H54 (cell line): ENCODE measurements at regions not wholly inside any gene's neighbourhood (a gene's known extent, or its start where the extent isn't known, plus 50 kb on each side); places are given as distances from the start of the nearest gene placed in this dataset.
A peak's percentile ranks its signal among the peaks of the same experiment; 100 is the strongest.

Experiments
- DNase-seq: peaks from one replicate; pipeline ENCODE4 v3.0.0; 2011; ENCODE audit warnings: low spot score, mixed read lengths; ENCODE audit not compliant: insufficient read length
- FAIRE-seq: peaks from 3 replicates; lab custom pipeline; 2011; peaks lifted over from hg19 to GRCh38; lab: Jason Lieb, UNC
- POLR2A ChIP-seq: IDR thresholded peaks from 2 replicates; pipeline ENCODE4 v1.6.1; 2011; ENCODE audit warnings: low read depth, mild to moderate bottlenecking, low read length

GRCh38 chr18:21162786-21163185, 51.2 kb upstream of the ROCK1 start:
- no peak for DNase-seq
- TF ChIP-seq POLR2A = no peak
- FAIRE-seq = no peak

GRCh38 chr18:21163647-21164547, 52.3 kb upstream of the ROCK1 start:
- peak; percentile 15 for FAIRE-seq
- no peak for TF ChIP-seq POLR2A
- peak; percentile 11 for DNase-seq

GRCh38 chr18:21164548-21165095, 53.0 kb upstream of the ROCK1 start:
- no peak for TF ChIP-seq POLR2A
- no peak for FAIRE-seq
- no peak for DNase-seq

GRCh38 chr18:21167641-21168377, 56.2 kb upstream of the ROCK1 start:
- DNase-seq (no peak), FAIRE-seq (no peak)
- TF ChIP-seq POLR2A = no peak

- FAIRE-seq = no peak
- TF ChIP-seq POLR2A = no peak
- DNase-seq = no peak
Observed at GRCh38 chr18:21168880-21169279, 57.3 kb upstream of the ROCK1 start.

- no peak for DNase-seq
- TF ChIP-seq POLR2A = no peak
Observed at GRCh38 chr18:21177822-21178221, 64.2 kb upstream of the GREB1L start.

GRCh38 chr18:21179590-21180220, 62.3 kb upstream of the GREB1L start:
- TF ChIP-seq POLR2A = no peak
- FAIRE-seq (no peak), DNase-seq (peak; percentile 12)

More at GRCh38 chr18:21177822-21178221, 64.2 kb upstream of the GREB1L start:
- no peak for FAIRE-seq

- FAIRE-seq (no peak), DNase-seq (no peak)
- TF ChIP-seq POLR2A = no peak
Observed at GRCh38 chr18:21180588-21180987, 61.4 kb upstream of the GREB1L start.

GRCh38 chr18:21181766-21182165, 60.3 kb upstream of the GREB1L start:
- DNase-seq = no peak
- FAIRE-seq = no peak
- TF ChIP-seq POLR2A = no peak

- TF ChIP-seq POLR2A = no peak
- no peak for FAIRE-seq
- no peak for DNase-seq
Observed at GRCh38 chr18:21183670-21184069, 58.4 kb upstream of the GREB1L start.

- FAIRE-seq (no peak), DNase-seq (no peak)
- no peak for TF ChIP-seq POLR2A
Observed at GRCh38 chr18:21184396-21184996, 57.5 kb upstream of the GREB1L start.

GRCh38 chr18:21187886-21188285, 54.1 kb upstream of the GREB1L start:
- FAIRE-seq = no peak
- no peak for TF ChIP-seq POLR2A
- no peak for DNase-seq

- DNase-seq (peak; percentile 16), FAIRE-seq (peak; percentile 11)
- TF ChIP-seq POLR2A = no peak
Observed at GRCh38 chr18:21191596-21192307, 50.3 kb upstream of the GREB1L start.
